ENCODE measurements at regions not wholly inside any gene's neighbourhood (a gene's known extent, or its start where the extent isn't known, plus 50 kb on each side); places are given as distances from the start of the nearest gene placed in this dataset.

DNA sequence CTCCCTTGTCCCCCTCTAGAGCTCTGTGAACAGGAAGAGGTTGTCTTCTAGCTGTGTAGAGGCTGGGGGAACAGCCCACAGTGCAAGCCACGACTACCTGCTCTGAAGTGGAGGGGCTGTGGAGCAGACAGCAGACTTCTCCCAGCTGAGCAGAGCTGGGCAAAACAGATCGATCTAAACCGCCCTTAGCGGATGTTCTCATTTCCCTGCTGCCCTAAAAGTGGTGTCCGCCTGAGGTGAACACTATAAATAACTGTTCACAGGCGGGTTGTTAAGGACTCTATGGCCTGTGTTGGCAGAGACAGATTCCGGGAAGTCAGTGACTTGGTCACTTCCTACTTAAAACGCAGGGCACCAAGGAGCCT is 203.2 kb downstream of the RHOU start:
- no peak overlapping the region for H3K4me3 ChIP-seq (replicated peaks; ENCODE audit: low read depth, low read length)
- TF ChIP-seq, protein P1, sequence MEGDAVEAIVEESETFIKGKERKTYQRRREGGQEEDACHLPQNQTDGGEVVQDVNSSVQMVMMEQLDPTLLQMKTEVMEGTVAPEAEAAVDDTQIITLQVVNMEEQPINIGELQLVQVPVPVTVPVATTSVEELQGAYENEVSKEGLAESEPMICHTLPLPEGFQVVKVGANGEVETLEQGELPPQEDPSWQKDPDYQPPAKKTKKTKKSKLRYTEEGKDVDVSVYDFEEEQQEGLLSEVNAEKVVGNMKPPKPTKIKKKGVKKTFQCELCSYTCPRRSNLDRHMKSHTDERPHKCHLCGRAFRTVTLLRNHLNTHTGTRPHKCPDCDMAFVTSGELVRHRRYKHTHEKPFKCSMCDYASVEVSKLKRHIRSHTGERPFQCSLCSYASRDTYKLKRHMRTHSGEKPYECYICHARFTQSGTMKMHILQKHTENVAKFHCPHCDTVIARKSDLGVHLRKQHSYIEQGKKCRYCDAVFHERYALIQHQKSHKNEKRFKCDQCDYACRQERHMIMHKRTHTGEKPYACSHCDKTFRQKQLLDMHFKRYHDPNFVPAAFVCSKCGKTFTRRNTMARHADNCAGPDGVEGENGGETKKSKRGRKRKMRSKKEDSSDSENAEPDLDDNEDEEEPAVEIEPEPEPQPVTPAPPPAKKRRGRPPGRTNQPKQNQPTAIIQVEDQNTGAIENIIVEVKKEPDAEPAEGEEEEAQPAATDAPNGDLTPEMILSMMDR (IDR thresholded peaks at IDR 0.05; ENCODE audit: low read depth, low read length, missing control alignments): no peak

DNA sequence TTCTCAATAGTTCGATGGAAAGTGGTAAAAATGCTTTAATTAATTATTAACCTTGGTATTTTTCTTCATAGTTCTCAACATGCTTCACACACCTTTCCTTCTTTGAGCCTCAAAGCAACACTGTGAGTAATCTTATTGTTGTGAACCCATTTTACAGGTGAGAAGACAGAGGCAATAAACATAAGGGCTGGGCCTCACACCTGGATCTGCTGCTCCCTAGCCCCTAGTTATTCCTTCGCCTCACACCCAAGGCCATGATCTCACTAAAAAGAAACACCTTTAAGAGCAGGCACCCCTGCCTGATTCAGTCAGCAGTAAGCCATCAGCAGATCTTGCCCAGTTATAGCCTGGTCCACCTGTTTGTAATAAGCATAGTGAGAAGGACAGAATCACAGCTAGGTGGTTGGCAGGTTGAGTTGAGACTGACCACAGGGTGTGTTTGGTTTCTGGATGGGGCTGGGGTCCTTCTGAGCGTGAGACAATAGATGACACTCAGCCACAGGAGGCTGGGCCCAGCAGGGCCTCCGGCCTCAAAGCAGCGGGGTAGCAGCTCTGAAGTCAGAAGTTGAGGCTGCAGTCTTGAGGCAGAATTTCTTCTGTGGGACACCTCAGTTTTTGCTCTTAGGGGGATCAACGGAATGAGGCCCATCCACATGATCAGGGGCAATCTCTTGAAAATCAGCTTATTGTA is 203.9 kb downstream of the RHOU start:
- DNase-seq (ENCODE audit: extremely low read depth, low read depth): no peak
- TF ChIP-seq, protein P1 (IDR thresholded peaks at IDR 0.05; ENCODE audit: low read depth, low read length, missing control alignments): no peak
- H3K4me3 ChIP-seq (replicated peaks; ENCODE audit: low read depth, low read length): no peak overlapping the region

More for the DNA sequence above, 203.2 kb downstream of the RHOU start:
- DNase-seq (ENCODE audit: extremely low read depth, low read depth): no peak

DNA sequence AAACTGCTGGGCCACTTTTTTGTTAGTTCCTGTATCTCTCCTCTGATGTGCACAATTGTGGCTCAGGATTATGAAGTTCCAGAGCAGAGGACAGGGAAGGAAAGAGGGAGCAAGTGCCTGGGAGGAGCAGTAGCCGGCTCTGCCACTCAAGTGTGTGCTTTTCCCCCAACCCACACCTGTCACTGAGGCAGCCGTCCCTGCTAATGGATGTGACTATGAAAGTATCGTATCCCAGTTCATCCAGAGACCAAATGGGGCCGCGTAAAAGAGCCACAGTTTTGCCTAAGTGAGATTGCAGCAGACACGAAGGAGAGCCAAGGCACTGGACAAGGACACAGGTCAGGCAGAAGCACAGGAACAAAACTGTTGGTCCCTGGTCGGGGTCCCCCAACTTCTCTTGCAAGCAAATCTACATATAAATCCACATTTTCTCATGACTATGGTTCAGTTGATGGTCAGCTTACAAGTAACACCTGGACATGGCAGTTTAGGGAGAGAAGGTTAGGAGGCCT is 204.7 kb downstream of the RHOU start:
- no peak overlapping the region for H3K4me3 ChIP-seq (replicated peaks; ENCODE audit: low read depth, low read length)
- DNase-seq (ENCODE audit: extremely low read depth, low read depth): no peak
- TF ChIP-seq, protein P1 (IDR thresholded peaks at IDR 0.05; ENCODE audit: low read depth, low read length, missing control alignments): no peak

DNA sequence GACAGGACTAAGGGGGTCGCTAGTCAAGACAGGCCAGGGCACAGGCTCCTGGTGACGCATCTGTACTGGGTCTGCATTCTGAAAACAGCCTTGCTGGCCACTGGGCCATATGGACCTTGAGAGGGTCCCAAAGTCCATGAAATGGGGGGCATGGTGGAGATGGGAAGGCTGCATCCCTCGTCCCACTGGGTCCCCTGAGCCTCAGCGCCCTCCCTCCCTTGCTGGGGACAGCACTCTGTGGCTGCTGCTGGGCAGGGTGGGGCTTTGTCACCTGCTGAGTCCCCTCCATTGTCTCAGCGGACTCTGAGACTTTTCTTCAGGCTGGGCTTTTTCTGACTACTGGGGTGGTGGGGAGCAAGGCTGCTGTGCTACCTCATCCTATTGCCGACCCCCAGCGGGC is 205.2 kb downstream of the RHOU start:
- no peak for DNase-seq (ENCODE audit: extremely low read depth, low read depth)
- TF ChIP-seq, protein P1 (IDR thresholded peaks at IDR 0.05; ENCODE audit: low read depth, low read length, missing control alignments): no peak
- H3K4me3 ChIP-seq (replicated peaks; ENCODE audit: low read depth, low read length): no peak overlapping the region

DNA sequence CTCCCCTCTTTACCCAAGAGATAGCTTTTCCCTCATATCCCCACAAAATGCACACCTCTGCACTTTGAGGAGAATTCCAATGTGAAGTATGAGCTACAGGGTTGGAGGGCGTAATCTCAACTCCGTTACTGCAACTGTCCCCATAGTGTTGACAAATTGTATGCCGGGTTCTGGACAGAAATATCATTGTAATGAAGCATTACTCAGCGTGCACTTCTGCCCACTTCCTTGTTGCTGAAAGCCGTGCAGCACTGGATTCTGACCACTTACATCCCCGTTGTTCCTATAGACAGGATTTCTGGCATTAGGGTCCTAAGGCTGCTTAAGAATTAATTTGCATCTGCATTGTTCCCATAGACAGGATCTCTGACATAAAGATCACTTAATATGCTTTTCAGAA is 205.6 kb downstream of the RHOU start:
- TF ChIP-seq, protein P1 (IDR thresholded peaks at IDR 0.05; ENCODE audit: low read depth, low read length, missing control alignments): no peak
- H3K4me3 ChIP-seq (replicated peaks; ENCODE audit: low read depth, low read length): no peak overlapping the region
- no peak for DNase-seq (ENCODE audit: extremely low read depth, low read depth)

DNA sequence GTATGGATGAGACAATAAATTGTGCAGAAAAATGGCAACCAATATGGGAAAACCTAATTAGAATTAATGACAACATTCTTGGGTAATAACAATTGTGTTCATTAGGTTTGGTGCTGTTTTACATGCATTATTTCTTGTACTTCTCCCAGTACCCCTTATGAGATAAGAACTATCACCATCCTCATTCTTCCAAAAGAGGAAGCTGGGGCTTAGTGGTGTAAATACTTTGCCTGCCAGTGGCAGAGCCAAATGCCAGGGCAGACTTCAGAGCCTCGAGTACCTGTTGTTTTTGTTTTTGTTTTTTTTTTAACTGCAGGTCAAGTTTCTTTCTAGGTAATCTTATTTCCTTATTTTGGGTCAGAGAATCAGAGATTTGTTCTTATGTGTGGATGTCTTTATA is 206.4 kb downstream of the RHOU start:
- DNase-seq (ENCODE audit: extremely low read depth, low read depth): no peak
- TF ChIP-seq, protein P1 (IDR thresholded peaks at IDR 0.05; ENCODE audit: low read depth, low read length, missing control alignments): no peak

DNA sequence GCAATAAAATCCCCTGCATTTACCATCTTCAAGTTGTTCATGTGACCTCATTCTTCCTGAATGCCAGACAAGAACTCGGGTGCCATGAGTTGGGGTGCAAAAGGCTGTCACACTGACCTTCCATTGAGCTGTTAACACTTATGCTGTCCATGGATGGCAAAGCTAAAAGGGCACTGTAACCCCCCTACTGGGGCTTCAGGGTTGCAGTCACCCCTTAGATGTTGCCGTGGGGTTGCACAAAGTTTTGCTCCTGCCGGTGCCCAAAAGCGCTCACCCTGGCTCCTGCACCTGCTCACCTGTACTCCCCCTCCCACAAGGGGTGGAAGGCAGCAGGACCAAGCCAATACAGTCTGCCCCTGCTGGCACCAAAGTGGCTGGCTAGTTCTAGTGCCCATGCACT is 208.2 kb downstream of the RHOU start:
- TF ChIP-seq, protein P1 (IDR thresholded peaks at IDR 0.05; ENCODE audit: low read depth, low read length, missing control alignments): no peak
- no peak overlapping the region for H3K4me3 ChIP-seq (replicated peaks; ENCODE audit: low read depth, low read length)
- DNase-seq (ENCODE audit: extremely low read depth, low read depth): no peak

More for the DNA sequence above, 206.4 kb downstream of the RHOU start:
- no peak overlapping the region for H3K4me3 ChIP-seq (replicated peaks; ENCODE audit: low read depth, low read length)

Data from HFF-Myc (cell line).